HG02885 (cell line): ENCODE measurements at regions not wholly inside any gene's neighbourhood (a gene's known extent, or its start where the extent isn't known, plus 50 kb on each side); places are given as distances from the start of the nearest gene placed in this dataset.

Experiments used
- ATAC-seq: cut with Tn5 transposase; IDR thresholded peaks from one replicate; pipeline ENCODE4 v1.9.1; 2021; ENCODE audit warnings: mild to moderate bottlenecking; ENCODE audit not compliant: unreplicated experiment, poor library complexity

- no peak for ATAC-seq
Measured at GRCh38 chrX:78496483-78496882, 162.6 kb downstream of the RTL3 start.

- ATAC-seq = peak; percentile 85
Measured at GRCh38 chrX:78493180-78493579, 165.8 kb upstream of the CYSLTR1 start.

- ATAC-seq = no peak
Measured at GRCh38 chrX:78476701-78477100, 149.3 kb upstream of the CYSLTR1 start.

- no peak for ATAC-seq
Measured at GRCh38 chrX:78456909-78457308, 129.5 kb upstream of the CYSLTR1 start.

GRCh38 chrX:78455901-78456300 is 128.5 kb upstream of the CYSLTR1 start:
- no peak for ATAC-seq

GRCh38 chrX:78452356-78452755 is 124.9 kb upstream of the CYSLTR1 start:
- no peak for ATAC-seq

GRCh38 chrX:78437621-78438020 is 110.2 kb upstream of the CYSLTR1 start:
- no peak for ATAC-seq

- no peak for ATAC-seq
Measured at GRCh38 chrX:78429172-78429571, 101.8 kb upstream of the CYSLTR1 start.

GRCh38 chrX:78388663-78389062 is 61.3 kb upstream of the CYSLTR1 start:
- no peak for ATAC-seq

- ATAC-seq = no peak
Measured at GRCh38 chrX:78387364-78387763, 60.0 kb upstream of the CYSLTR1 start.

- ATAC-seq = no peak
Measured at GRCh38 chrX:78384486-78384885, 57.1 kb upstream of the CYSLTR1 start.

GRCh38 chrX:78383594-78383993 is 56.2 kb upstream of the CYSLTR1 start:
- no peak for ATAC-seq

GRCh38 chrX:78378476-78379115 is 51.2 kb upstream of the CYSLTR1 start:
- no peak for ATAC-seq
